ENCODE measurements at regions not wholly inside any gene's neighbourhood (a gene's known extent, or its start where the extent isn't known, plus 50 kb on each side); places are given as distances from the start of the nearest gene placed in this dataset.
"Not testable (repeated sequence)": the region's sequence is repeated elsewhere in the genome, so short reads cannot be mapped to it uniquely, and the experiment has no call there.

GRCh38 chr18:14221689-14222088 is 89.5 kb upstream of the ZNF519 start:
- H3K9ac ChIP-seq, result no peak overlapping the region
- no peak overlapping the region for H3K27ac ChIP-seq
- no peak for TF ChIP-seq Cebpa-rat (IDR thresholded peaks at IDR 0.05)
- H3K36me3 ChIP-seq, result no peaks in the 10 kb centered on the region
- H3K4me1 ChIP-seq, result no peaks in the 10 kb centered on the region
- H3K4me2 ChIP-seq, result no peak overlapping the region
- H3K4me3 ChIP-seq, result no peak overlapping the region
- no peaks in the 10 kb centered on the region for H4K20me1 ChIP-seq
- H3K9me3 ChIP-seq (replicated peaks in 1 of 11), result peaks cover 34 to 40% (median 37%) of the 10 kb centered on the region in 11 experiments
- no peaks in the 10 kb centered on the region for H3K27me3 ChIP-seq

DNA sequence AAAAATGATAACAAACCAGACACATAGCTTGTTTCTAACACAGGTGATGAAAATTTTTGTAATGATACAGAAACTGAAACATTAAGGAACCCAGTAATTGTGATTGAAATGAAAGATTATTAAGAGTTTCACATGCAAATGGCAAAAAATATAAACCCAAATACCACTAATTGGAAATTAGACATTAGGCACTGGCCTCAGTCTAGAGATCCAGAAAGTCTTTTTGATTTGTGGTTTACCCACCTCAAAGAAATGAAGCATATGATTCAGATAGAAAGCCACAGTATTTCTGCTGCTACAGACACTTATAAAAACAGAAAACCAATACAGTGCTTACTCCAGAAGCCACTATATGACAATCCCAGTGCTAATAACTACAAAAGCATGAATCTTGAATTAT is 83.7 kb upstream of the ZNF519 start:
- not testable (repeated sequence) for H3K27me3 ChIP-seq; H3K36me3 ChIP-seq; H3K4me2 ChIP-seq; H4K20me1 ChIP-seq; H3K9ac ChIP-seq; H3K27ac ChIP-seq; H3K9me3 ChIP-seq (replicated peaks in 1 of 11); H3K4me1 ChIP-seq; H3K4me3 ChIP-seq

GRCh38 chr18:14203424-14203823 is 71.2 kb upstream of the ZNF519 start:
- H3K4me3 ChIP-seq; H3K36me3 ChIP-seq; H3K9ac ChIP-seq; H3K27me3 ChIP-seq; H3K27ac ChIP-seq; H3K9me3 ChIP-seq (replicated peaks in 1 of 11); H3K4me1 ChIP-seq; H4K20me1 ChIP-seq; H3K4me2 ChIP-seq: not testable (repeated sequence)

GRCh38 chr18:14190776-14191442 is 58.7 kb upstream of the ZNF519 start:
- H3K27ac ChIP-seq; H3K9ac ChIP-seq; H3K4me3 ChIP-seq; H3K9me3 ChIP-seq (replicated peaks in 1 of 11); H3K27me3 ChIP-seq; H4K20me1 ChIP-seq; H3K36me3 ChIP-seq; H3K4me1 ChIP-seq; H3K4me2 ChIP-seq: not testable (repeated sequence)

DNA sequence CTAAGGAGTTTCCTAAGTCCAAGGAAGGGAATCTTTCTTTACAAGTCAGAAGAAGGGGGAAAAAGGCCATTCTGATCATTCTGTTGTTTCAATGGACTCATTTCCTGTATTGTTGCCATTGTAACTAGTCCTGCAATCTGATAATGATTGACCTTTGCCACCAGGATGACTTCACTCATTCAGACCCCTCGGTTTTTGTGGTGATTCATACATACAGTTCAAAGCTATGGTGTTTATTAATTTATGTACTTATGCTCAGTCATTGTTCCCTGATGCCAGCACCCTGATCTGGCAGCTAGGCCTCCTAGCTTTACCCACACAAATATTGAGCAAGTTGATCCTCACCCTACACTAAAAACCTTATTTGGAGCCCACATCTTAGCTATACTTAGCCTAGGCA is 57.6 kb upstream of the ZNF519 start:
- no peaks in the 10 kb centered on the region for H3K9me3 ChIP-seq (replicated peaks in 1 of 11)
- no peaks in the 10 kb centered on the region for H3K36me3 ChIP-seq
- H3K9ac ChIP-seq, result no peak overlapping the region
- no peaks in the 10 kb centered on the region for H3K27me3 ChIP-seq
- no peak overlapping the region for H3K27ac ChIP-seq
- H3K4me2 ChIP-seq, result no peak overlapping the region
- H4K20me1 ChIP-seq, result no peaks in the 10 kb centered on the region
- no peak for TF ChIP-seq Cebpa-rat (IDR thresholded peaks at IDR 0.05)
- no peaks in the 10 kb centered on the region for H3K4me1 ChIP-seq
- no peak overlapping the region for H3K4me3 ChIP-seq

DNA sequence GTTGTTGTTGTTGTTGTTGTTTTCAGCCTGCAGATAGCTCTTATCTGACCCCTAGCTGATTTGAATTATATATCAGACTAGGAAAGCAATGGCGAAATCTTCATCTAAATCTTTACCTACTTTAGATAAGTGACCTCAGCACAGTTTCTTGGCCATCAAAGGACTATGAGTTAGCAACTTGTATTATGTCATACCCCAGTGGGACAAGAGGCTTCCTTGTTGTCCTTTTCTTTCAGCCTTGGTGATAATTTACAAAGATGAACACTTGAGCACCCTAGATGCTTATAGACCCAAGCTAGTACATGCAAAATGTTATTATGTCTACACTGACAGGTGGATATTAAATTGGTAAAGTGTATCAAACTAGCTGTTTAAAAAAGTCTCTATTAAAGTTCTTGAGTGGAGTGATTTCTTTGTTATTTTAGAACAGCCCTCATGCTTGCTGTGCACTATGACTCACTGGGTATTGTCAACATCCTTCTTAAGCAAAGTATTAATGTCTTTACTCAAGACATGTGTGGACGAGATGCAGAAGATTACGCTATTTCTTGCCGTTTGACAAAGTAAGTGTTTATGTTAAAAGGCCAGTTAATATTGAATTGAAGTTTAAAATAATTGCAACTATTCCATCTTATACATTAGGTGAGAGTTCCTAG is 56.6 kb upstream of the ZNF519 start:
- not testable (repeated sequence) for H3K9me3 ChIP-seq (replicated peaks in 1 of 11); H3K27me3 ChIP-seq; H3K9ac ChIP-seq; H4K20me1 ChIP-seq; H3K4me2 ChIP-seq; H3K4me1 ChIP-seq; H3K27ac ChIP-seq; H3K4me3 ChIP-seq; H3K36me3 ChIP-seq
